Esophagus (tissue), 2 donors: ENCODE measurements at regions not wholly inside any gene's neighbourhood (a gene's known extent, or its start where the extent isn't known, plus 50 kb on each side); places are given as distances from the start of the nearest gene placed in this dataset.
"Not testable (repeated sequence)": the region's sequence is repeated elsewhere in the genome, so short reads cannot be mapped to it uniquely, and the experiment has no call there.

Experiments used
- H3K27ac ChIP-seq, 2 donors: one replicate each; pipeline ENCODE4 v1.5.1; 2013; ENCODE audit warnings: low read depth in 2 of 2, mild to moderate bottlenecking in 2 of 2, inconsistent platforms in 1 of 2, low read length in 1 of 2, moderate library complexity in 1 of 2
- H3K27me3 ChIP-seq, 2 donors: one replicate each; pipeline ENCODE4 v1.6.1; 2013; ENCODE audit warnings: low read length in 2 of 2, control low read depth in 1 of 2, mild to moderate bottlenecking in 1 of 2; ENCODE audit not compliant: insufficient read depth in 2 of 2, control insufficient read depth in 1 of 2
- H3K36me3 ChIP-seq, 2 donors: one replicate each; pipeline ENCODE4 v1.6.1; 2013; ENCODE audit warnings: low read length in 1 of 2; ENCODE audit not compliant: control insufficient read depth in 2 of 2, insufficient read depth in 2 of 2
- H3K4me1 ChIP-seq, 2 donors: one replicate each; pipeline ENCODE4 v1.6.1; 2013; ENCODE audit warnings: low read length in 1 of 2; ENCODE audit not compliant: control insufficient read depth in 2 of 2, insufficient read depth in 2 of 2
- H3K4me3 ChIP-seq, 2 donors: one replicate each; pipeline ENCODE4 v1.5.1; 2013; ENCODE audit warnings: low read length in 2 of 2, mild to moderate bottlenecking in 2 of 2, low read depth in 1 of 2, moderate library complexity in 1 of 2
- H3K9me3 ChIP-seq, 2 donors: one replicate each; pipeline ENCODE4 v1.6.1; 2013; ENCODE audit warnings: mild to moderate bottlenecking in 2 of 2, low read depth in 1 of 2, low read length in 1 of 2, moderate library complexity in 1 of 2; ENCODE audit not compliant: control insufficient read depth in 2 of 2, insufficient read depth in 1 of 2
- WGBS, 2 donors: extraction: QIAGEN DNeasy Blood & Tissue Kit; methylation state at CpG; one replicate each; pipeline ENCODE4 v1.1.7; 2013; 5-methylcytosine and 5-hydroxymethylcytosine counted together
- donor health status: healthy with polysubstance abuse.
- donor health status: Bipolar disorder and iron deficiency.

GRCh38 chr14:97156705-97157104 is 359.5 kb downstream of the VRK1 start:
- Histone ChIP-seq H3K27ac (no peak overlapping the region), H3K9me3 (peaks cover 4 to 8% of the 10 kb centered on the region in 2 donors), H3K4me3 (no peak overlapping the region), H3K4me1 (no peaks in the 10 kb centered on the region), H3K36me3 (no peaks in the 10 kb centered on the region), H3K27me3 (no peaks in the 10 kb centered on the region)
- WGBS, 2 donors = 72 to 73% methylated on average over 5 of the region's 5 CpGs

GRCh38 chr14:97158102-97158501 is 360.9 kb downstream of the VRK1 start:
- Histone ChIP-seq H3K36me3 (no peaks in the 10 kb centered on the region), H3K9me3 (peaks cover 4 to 11% of the 10 kb centered on the region in 2 donors), H3K4me1 (no peaks in the 10 kb centered on the region), H3K4me3 (no peak overlapping the region), H3K27me3 (no peaks in the 10 kb centered on the region), H3K27ac (no peak overlapping the region)
- WGBS, 2 donors = 81 to 94% methylated on average over 1 of the region's 1 CpG

DNA sequence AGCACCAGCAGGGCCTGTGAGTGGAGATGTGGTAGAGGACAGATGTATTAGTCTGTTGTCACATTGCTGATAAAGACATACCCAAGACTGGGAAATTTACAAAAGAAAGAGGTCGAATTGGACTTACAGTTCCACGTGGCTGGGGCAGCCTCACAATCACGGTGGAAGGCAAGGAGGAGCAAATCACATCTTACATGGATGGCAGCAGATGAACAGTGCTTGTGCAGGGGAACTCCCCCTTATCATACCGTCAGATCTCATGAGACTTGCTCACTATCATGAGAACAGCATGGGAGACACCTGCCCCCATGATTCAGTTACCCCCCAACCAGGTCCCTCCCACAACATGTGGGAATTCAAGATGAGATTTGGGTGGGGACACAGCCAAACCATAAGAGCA is 361.9 kb downstream of the VRK1 start:
- Histone ChIP-seq H3K9me3 (peaks cover 4 to 11% of the 10 kb centered on the region in 2 donors), H3K4me1 (no peaks in the 10 kb centered on the region), H3K27ac (no peak overlapping the region), H3K36me3 (no peaks in the 10 kb centered on the region), H3K4me3 (no peak overlapping the region), H3K27me3 (no peaks in the 10 kb centered on the region)
- 85 to 86% methylated on average over 4 of the region's 4 CpGs for WGBS, 2 donors

DNA sequence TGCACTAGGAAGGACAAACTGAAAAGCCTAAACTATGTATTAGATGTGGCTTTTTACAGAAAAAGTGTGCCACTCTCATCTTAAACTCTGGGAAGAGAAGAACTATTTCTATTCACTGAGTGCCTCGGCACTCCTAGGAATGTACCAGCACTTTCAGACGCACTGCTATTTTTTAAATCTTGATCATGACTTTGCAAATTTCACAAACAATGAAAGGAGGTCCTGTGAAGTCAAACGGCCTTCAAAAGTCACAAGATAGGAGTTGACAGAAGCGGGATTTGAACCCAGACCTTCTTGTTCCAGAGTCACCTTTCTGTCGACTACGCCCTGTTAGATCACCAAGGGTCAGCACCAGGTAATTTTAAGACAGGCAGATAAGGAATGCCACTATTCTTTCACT is 365.4 kb downstream of the VRK1 start:
- no peaks in the 10 kb centered on the region for H3K27me3 ChIP-seq
- peaks cover 0 to 11% of the 10 kb centered on the region in 2 donors for H3K9me3 ChIP-seq
- H3K27ac ChIP-seq = no peak overlapping the region
- H3K4me3 ChIP-seq = no peak overlapping the region
- H3K4me1 ChIP-seq = no peaks in the 10 kb centered on the region
- no peaks in the 10 kb centered on the region for H3K36me3 ChIP-seq
- WGBS, 2 donors = 80 to 84% methylated on average over 6 of the region's 6 CpGs

- Histone ChIP-seq H3K27ac (no peak overlapping the region), H3K27me3 (no peaks in the 10 kb centered on the region)
- whole genome bisulfite sequencing, 2 donors = 49 to 60% methylated on average over 6 of the region's 6 CpGs
These were observed 366.8 kb downstream of the VRK1 start for GRCh38 chr14:97164021-97164420.

DNA sequence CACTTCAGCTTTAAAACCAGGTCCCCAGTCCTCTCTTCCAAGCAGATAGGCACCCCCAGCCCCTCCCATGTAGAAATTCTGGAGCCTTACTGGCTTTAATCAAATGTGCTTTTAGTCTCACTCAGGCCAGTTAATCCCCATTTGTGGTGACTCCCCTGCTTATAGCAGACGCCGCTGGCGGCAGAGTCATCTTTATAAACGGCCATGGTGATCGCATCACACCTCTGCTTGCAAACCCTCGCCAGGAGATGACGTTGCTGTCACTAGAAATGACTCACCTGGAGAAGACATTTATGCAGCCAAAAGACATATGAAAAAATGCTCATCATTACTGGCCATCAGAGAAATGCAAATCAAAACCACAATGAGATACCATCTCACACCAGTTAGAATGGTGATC is 369.3 kb downstream of the VRK1 start:
- Histone ChIP-seq H3K4me3 (no peak overlapping the region), H3K4me1 (no peaks in the 10 kb centered on the region), H3K36me3 (no peaks in the 10 kb centered on the region), H3K9me3 (peaks cover 0 to 3% of the 10 kb centered on the region in 2 donors), H3K27ac (no peak overlapping the region), H3K27me3 (no peaks in the 10 kb centered on the region)
- WGBS, 2 donors = 73 to 76% methylated on average over 7 of the region's 7 CpGs

More at GRCh38 chr14:97164021-97164420, 366.8 kb downstream of the VRK1 start:
- H3K4me3 ChIP-seq = no peak overlapping the region
- H3K9me3 ChIP-seq = peaks cover 0 to 11% of the 10 kb centered on the region in 2 donors
- no peaks in the 10 kb centered on the region for H3K36me3 ChIP-seq
- no peaks in the 10 kb centered on the region for H3K4me1 ChIP-seq

DNA sequence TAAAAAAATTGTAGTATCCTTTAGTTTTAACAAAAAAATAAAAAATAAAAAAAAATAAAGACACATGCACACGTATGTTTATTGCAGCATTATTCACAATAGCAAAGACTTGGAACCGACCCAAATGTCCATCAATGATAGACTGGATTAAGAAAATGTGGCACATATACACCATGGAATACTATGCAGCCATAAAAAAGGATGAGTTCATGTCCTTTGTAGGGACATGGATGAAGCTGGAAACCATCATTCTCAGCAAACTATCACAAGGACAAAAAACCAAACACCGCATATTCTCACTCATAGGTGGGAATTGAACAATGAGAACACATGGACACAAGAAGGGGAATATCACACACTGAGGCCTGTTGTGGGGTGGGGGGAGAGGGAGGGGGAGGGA is 370.4 kb downstream of the VRK1 start:
- not testable (repeated sequence) for H3K4me1 ChIP-seq, H3K27ac ChIP-seq, H3K27me3 ChIP-seq, H3K9me3 ChIP-seq, H3K36me3 ChIP-seq, H3K4me3 ChIP-seq
- WGBS, 2 donors = 83 to 98% methylated on average over 2 to 3 of the region's 3 CpGs

- no peaks in the 10 kb centered on the region for H3K36me3 ChIP-seq
- H3K4me1 ChIP-seq = no peaks in the 10 kb centered on the region
- no peak overlapping the region for H3K27ac ChIP-seq
- H3K27me3 ChIP-seq = no peaks in the 10 kb centered on the region
- WGBS, 2 donors = 92 to 94% methylated on average over 2 of the region's 2 CpGs
- H3K4me3 ChIP-seq = no peak overlapping the region
- H3K9me3 ChIP-seq = no peaks in the 10 kb centered on the region
These were observed 375.5 kb downstream of the VRK1 start for GRCh38 chr14:97172644-97173043.

DNA sequence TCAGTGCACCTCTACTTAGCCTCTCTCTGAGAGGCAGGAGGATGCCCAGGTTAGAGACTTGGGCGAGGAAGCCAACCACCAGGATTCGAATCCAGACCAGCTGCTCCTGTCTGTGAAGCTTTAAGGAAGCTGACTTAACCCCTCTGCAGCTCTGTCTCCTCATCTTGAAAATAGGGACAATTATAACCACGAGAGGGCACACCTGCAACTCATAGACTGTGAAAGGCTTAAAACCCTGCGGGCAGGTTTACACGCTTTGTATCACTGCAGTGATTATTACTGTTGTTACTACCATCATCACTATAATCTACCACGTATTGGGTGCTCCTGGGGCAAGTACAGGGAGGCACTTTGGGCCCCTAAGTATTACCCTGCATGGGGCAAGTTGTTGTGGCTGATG is 379.8 kb downstream of the VRK1 start:
- Histone ChIP-seq H3K4me3 (no peak overlapping the region), H3K36me3 (no peaks in the 10 kb centered on the region), H3K27ac (no peak overlapping the region), H3K9me3 (no peaks in the 10 kb centered on the region), H3K4me1 (no peaks in the 10 kb centered on the region), H3K27me3 (no peaks in the 10 kb centered on the region)
- 45 to 54% methylated on average over 6 of the region's 6 CpGs for WGBS, 2 donors

DNA sequence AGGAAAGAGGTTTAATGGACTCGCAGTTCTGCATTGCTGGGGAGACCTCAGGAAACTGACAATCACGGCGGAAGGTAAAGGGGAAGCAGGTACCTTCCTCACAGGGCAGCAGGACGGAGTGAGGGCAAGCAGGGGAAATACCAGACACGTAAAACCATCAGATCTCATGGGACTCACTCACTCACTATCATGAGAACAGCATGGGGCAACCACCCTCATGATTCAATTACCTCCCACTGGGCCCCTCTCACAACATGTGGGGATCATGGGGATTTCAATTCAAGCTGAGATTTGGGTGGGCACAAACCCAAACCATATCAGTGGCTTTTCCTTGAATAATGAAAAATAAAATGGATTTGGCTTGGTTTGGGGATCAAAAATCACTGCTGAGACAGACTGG is 380.5 kb downstream of the VRK1 start:
- H3K36me3 ChIP-seq = no peaks in the 10 kb centered on the region
- no peaks in the 10 kb centered on the region for H3K4me1 ChIP-seq
- 69 to 72% methylated on average over 5 of the region's 5 CpGs for WGBS, 2 donors
- no peak overlapping the region for H3K4me3 ChIP-seq
- no peaks in the 10 kb centered on the region for H3K27me3 ChIP-seq
- no peaks in the 10 kb centered on the region for H3K9me3 ChIP-seq
- no peak overlapping the region for H3K27ac ChIP-seq
